Aorta (tissue), 5 donors: ENCODE measurements at regions not wholly inside any gene's neighbourhood (a gene's known extent, or its start where the extent isn't known, plus 50 kb on each side); places are given as distances from the start of the nearest gene placed in this dataset.
A peak's percentile ranks its signal among the peaks of the same experiment; 100 is the strongest.

Experiments used
- ATAC-seq: fragments of 200-7000 bp; cut with Tn5 transposase; one replicate; pipeline ENCODE4 v1.9.1; 2022; ENCODE audit warnings: moderate library complexity; ENCODE audit not compliant: low FRiP score
- DNase-seq, 2 donors: peaks; one replicate each; pipeline ENCODE4 v3.0.0-alpha.2; 2020
- H3K27ac ChIP-seq, 2 donors: one replicate each; pipeline ENCODE4 v1.5.1; 2013; ENCODE audit warnings: low read length in 2 of 2, mild to moderate bottlenecking in 2 of 2, moderate library complexity in 2 of 2, control low read depth in 1 of 2, inconsistent platforms in 1 of 2, low read depth in 1 of 2
- H3K27me3 ChIP-seq, 2 donors: one replicate each; pipeline ENCODE4 v1.6.1; 2013; ENCODE audit warnings: control low read depth in 1 of 2, low read length in 1 of 2, mild to moderate bottlenecking in 1 of 2, moderate library complexity in 1 of 2; ENCODE audit not compliant: insufficient read depth in 2 of 2, control insufficient read depth in 1 of 2
- H3K36me3 ChIP-seq, 2 donors: one replicate each; pipeline ENCODE4 v1.6.1; 2013; ENCODE audit warnings: control low read depth in 1 of 2, low read length in 1 of 2, mild to moderate bottlenecking in 1 of 2; ENCODE audit not compliant: insufficient read depth in 2 of 2, control insufficient read depth in 1 of 2
- H3K4me1 ChIP-seq, 2 donors: one replicate each; pipeline ENCODE4 v1.6.1; 2013; ENCODE audit warnings: low read length in 2 of 2, control low read depth in 1 of 2, mild to moderate bottlenecking in 1 of 2, moderate library complexity in 1 of 2; ENCODE audit not compliant: insufficient read depth in 2 of 2, control insufficient read depth in 1 of 2
- H3K4me3 ChIP-seq, 2 donors: one replicate each; pipeline ENCODE4 v1.5.1; 2013; ENCODE audit warnings: low read length in 2 of 2, control low read depth in 1 of 2, mild to moderate bottlenecking in 1 of 2
- H3K9me3 ChIP-seq: one replicate; pipeline ENCODE4 v1.6.1; 2013; ENCODE audit warnings: mild to moderate bottlenecking, low read length; ENCODE audit not compliant: control insufficient read depth
- WGBS, 2 donors: extraction: QIAGEN DNeasy Blood & Tissue Kit; methylation state at CpG; one replicate each; pipeline ENCODE4 v1.1.7; 2013; 5-methylcytosine and 5-hydroxymethylcytosine counted together
- intact Hi-C, 2 donors: fragments of 100-400 bp; cut with DNase I; formaldehyde crosslinking; loops; one replicate each; pipeline versions ENCODE4 v1.14.2 to v1.15.0; 2022
- donor health status: healthy with polysubstance abuse.
- donor health status: Bipolar disorder and iron deficiency.
- donor health status: DM: no; HTN: no; CAD: no.
- donor health status: DM: no; HTN: no; CAD: no.
- donor health status: DM: yes; HTN: yes; CAD: no.

GRCh38 chr2:19456705-19457309 lies 98.4 kb upstream of the OSR1 start:
- no peak for ATAC-seq
- no peaks in the 10 kb centered on the region for H3K36me3 ChIP-seq
- H3K9me3 ChIP-seq: no peaks in the 10 kb centered on the region
- no peak for DNase-seq
- H3K4me1 ChIP-seq: peaks cover 0 to 2% of the 10 kb centered on the region in 2 donors
- 0 to 7% methylated on average over 1 of the region's 1 CpG for WGBS, 2 donors
- no peaks in the 10 kb centered on the region for H3K27me3 ChIP-seq
- intact Hi-C loops: no loop called here
- H3K27ac ChIP-seq: no peak overlapping the region
- H3K4me3 ChIP-seq: no peak overlapping the region

DNA sequence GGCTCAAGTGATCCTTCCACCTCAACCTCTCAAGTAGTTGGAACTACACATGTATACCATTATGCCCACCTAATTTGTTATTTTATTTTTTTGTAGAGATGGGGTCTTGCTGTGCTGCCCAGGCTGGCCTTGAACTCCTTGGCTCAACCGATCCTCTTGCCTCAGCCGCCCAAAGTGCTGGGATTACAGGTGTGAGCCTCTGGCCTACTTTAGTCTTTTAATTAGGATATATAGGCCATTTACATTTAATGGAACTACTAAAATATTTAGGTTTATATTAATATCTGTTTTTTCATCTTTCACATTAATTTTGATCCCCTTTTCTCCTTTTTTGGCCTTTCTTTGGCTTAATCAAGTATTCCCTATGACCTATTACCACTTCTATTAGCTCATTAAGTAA lies 95.7 kb upstream of the OSR1 start:
- Histone ChIP-seq H3K27me3 (no peaks in the 10 kb centered on the region), H3K27ac (no peak overlapping the region), H3K4me1 (peaks cover 0 to 2% of the 10 kb centered on the region in 2 donors), H3K4me3 (no peak overlapping the region), H3K36me3 (no peaks in the 10 kb centered on the region), H3K9me3 (no peaks in the 10 kb centered on the region)
- no peak for ATAC-seq
- DNase-seq: no peak
- WGBS, 2 donors: 97 to 98% methylated on average over 2 of the region's 2 CpGs
- intact Hi-C loops: no loop called here

GRCh38 chr2:19442731-19443130 lies 84.3 kb upstream of the OSR1 start:
- H3K4me1 ChIP-seq: no peaks in the 10 kb centered on the region
- no peak for DNase-seq
- 66 to 68% methylated on average over 3 of the region's 3 CpGs for WGBS, 2 donors
- intact Hi-C loops: no loop called here
- no peaks in the 10 kb centered on the region for H3K36me3 ChIP-seq
- no peak for ATAC-seq
- no peak overlapping the region for H3K4me3 ChIP-seq
- H3K27me3 ChIP-seq: no peaks in the 10 kb centered on the region
- H3K9me3 ChIP-seq: peaks cover 2% of the 10 kb centered on the region
- H3K27ac ChIP-seq: no peak overlapping the region

DNA sequence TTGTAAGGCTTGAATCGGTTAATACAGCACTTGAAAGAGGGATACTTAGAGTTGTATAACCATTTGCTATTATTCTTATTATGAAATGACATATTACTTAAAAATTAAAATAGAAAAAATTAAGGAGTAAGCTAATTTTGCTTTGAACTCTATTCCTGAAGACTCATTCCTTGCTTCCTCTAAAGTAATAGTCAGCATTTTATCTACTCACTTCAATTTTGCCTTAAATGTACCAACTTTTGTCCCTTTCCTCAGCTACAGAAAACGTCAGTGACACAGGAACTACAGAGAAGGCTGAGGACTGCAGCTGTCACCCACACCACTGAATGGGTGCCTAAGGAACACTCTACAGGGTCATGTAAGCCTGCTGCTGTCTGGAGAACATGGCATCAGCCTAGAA lies 80.7 kb upstream of the OSR1 start:
- H3K9me3 ChIP-seq: no peaks in the 10 kb centered on the region
- H3K27ac ChIP-seq: no peak overlapping the region
- no peak overlapping the region for H3K4me3 ChIP-seq
- no peak for ATAC-seq
- intact Hi-C loops: no loop called here
- H3K27me3 ChIP-seq: no peaks in the 10 kb centered on the region
- no peaks in the 10 kb centered on the region for H3K36me3 ChIP-seq
- WGBS, 2 donors: 56 to 62% methylated on average over 2 of the region's 2 CpGs
- no peaks in the 10 kb centered on the region for H3K4me1 ChIP-seq
- no peak for DNase-seq

DNA sequence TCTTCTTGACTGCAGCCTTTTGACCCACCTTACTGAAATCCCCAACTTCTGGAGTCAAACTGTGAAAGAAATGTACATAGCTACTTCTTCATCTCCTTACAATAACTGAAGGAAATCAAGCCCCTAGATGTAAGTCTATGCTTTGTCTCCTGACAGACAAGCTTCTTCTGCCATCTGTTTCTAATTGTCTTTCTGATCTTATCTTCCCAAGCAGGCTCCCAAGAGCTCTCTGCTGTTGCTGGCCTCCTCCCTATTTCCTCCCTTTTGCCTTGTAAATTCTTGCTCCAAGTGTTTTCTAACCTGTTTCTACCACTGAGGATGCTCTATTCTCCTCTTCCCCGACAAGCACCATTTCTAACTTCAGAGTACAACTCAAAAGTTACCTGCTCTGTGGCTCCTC lies 77.4 kb upstream of the OSR1 start:
- ATAC-seq (no peak), DNase-seq (no peak)
- Histone ChIP-seq H3K9me3 (no peaks in the 10 kb centered on the region), H3K36me3 (no peaks in the 10 kb centered on the region), H3K27ac (no peak overlapping the region), H3K27me3 (no peaks in the 10 kb centered on the region), H3K4me3 (no peak overlapping the region), H3K4me1 (no peaks in the 10 kb centered on the region)
- 0% methylated on average over 1 of the region's 1 CpG for WGBS, 2 donors
- intact Hi-C loops: no loop called here

- Histone ChIP-seq H3K4me1 (no peaks in the 10 kb centered on the region), H3K27me3 (no peaks in the 10 kb centered on the region), H3K4me3 (no peak overlapping the region), H3K36me3 (no peaks in the 10 kb centered on the region), H3K27ac (no peak overlapping the region), H3K9me3 (no peaks in the 10 kb centered on the region)
- no peak for DNase-seq
- ATAC-seq: no peak
- intact Hi-C loops: no loop called here
Observed at GRCh38 chr2:19434413-19434812, 76.0 kb upstream of the OSR1 start.

- no peaks in the 10 kb centered on the region for H3K36me3 ChIP-seq
- H3K4me3 ChIP-seq: no peak overlapping the region
- ATAC-seq (no peak), DNase-seq (no peak)
- intact Hi-C loops: no loop called here
- WGBS, 2 donors: 98% methylated on average over 6 of the region's 6 CpGs
- H3K9me3 ChIP-seq: no peaks in the 10 kb centered on the region
- H3K4me1 ChIP-seq: no peaks in the 10 kb centered on the region
- no peaks in the 10 kb centered on the region for H3K27me3 ChIP-seq
- no peak overlapping the region for H3K27ac ChIP-seq
Observed at GRCh38 chr2:19426941-19427340, 68.5 kb upstream of the OSR1 start.

DNA sequence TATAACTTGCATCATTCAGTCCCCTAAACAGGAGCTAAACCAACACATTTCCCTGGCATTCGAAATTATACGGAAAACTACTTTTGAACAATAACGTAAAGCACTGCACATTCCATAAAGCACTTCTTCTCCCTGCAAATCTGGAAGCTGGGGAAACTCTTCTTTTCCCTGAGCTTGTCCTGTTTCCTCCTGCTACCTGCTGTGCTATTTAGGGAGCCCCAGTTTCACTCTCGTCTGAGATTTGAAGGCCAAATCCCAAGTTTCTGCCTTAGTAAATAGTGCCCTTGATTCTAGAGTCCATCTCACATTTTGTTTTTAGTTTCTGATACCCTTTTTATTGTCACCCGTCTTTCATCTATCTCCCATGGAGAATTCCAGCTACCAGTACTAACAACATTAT lies 67.7 kb upstream of the OSR1 start:
- Histone ChIP-seq H3K27ac (no peak overlapping the region), H3K4me1 (no peaks in the 10 kb centered on the region), H3K36me3 (no peaks in the 10 kb centered on the region), H3K9me3 (no peaks in the 10 kb centered on the region), H3K4me3 (no peak overlapping the region), H3K27me3 (no peaks in the 10 kb centered on the region)
- intact Hi-C loops: no loop called here
- no peak for ATAC-seq
- 89 to 90% methylated on average over 5 of the region's 5 CpGs for WGBS, 2 donors
- no peak for DNase-seq

DNA sequence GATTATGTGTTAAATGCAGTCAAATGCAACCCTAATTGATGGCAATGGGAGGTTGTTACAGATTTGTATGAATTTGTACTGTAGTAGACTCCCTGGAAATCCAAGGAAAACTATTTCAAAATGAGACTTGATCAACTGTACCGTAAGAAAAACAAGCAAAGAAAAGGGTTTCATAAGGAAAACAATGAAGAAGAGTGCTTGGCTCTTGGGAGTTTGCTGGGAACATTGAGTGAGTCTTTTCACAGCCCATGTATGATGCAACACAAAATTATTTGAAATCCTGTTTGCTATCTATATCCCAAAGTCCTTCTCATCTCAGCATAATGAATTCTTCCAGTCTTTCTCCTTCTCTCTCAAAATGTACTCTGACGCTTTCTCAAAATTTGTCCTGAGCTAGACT lies 67.0 kb upstream of the OSR1 start:
- H3K4me3 ChIP-seq: no peak overlapping the region
- no peaks in the 10 kb centered on the region for H3K4me1 ChIP-seq
- H3K9me3 ChIP-seq: no peaks in the 10 kb centered on the region
- intact Hi-C loops: no loop called here
- no peak overlapping the region for H3K27ac ChIP-seq
- peak; percentile 68 for ATAC-seq
- 73 to 84% methylated on average over 2 of the region's 2 CpGs for WGBS, 2 donors
- no peaks in the 10 kb centered on the region for H3K27me3 ChIP-seq
- no peak for DNase-seq
- H3K36me3 ChIP-seq: no peaks in the 10 kb centered on the region
